A549 (cell line): ENCODE measurements at regions not wholly inside any gene's neighbourhood (a gene's known extent, or its start where the extent isn't known, plus 50 kb on each side); places are given as distances from the start of the nearest gene placed in this dataset.

Experiments
- ATAC-seq, 2 experiments: fragments of 200-7000 bp in 1 of 2; fragments of >200 bp in 1 of 2; cut with Nextera tagmentation in 1 of 2; cut with Tn5 transposase in 1 of 2; 3 replicates each; pipeline versions ENCODE4 v1.8.0 to v1.9.1; 2018 to 2020; ENCODE audit warnings: mild to moderate bottlenecking in 1 of 2, moderate library complexity in 1 of 2
- CTCF ChIA-PET: fragments of 300-600 bp; sonication (Branson Sonifier 250); formaldehyde crosslinking; extraction: SDS; loops from one replicate; lab custom pipeline; 2021; ENCODE audit warnings: antibody characterized with exemption, inconsistent platforms; lab: Yijun Ruan, JAX
- POLR2A ChIA-PET: fragments of 350-600 bp; formaldehyde crosslinking; extraction: SDS; loops from one replicate; lab custom pipeline; 2021; ENCODE audit warnings: antibody characterized with exemption, inconsistent platforms; lab: Yijun Ruan, JAX
- DNase-seq, 2 experiments: peaks; one replicate each; pipeline versions ENCODE4 v3.0.0 to v3.0.0-alpha.2; 2011 to 2016; ENCODE audit warnings: low read depth in 1 of 2, low spot score in 1 of 2
- FAIRE-seq: peaks from 2 replicates; lab custom pipeline; 2011; peaks lifted over from hg19 to GRCh38; lab: Jason Lieb, UNC
- H3K27ac ChIP-seq, 2 experiments: fragments of >200 bp; sonication (Bioruptor Twin); formaldehyde crosslinking; 3 replicates each; pipeline ENCODE4 v1.5.1; 2016 to 2017
- H3K4me1 ChIP-seq: fragments of >200 bp; sonication (Bioruptor Twin); formaldehyde crosslinking; 3 replicates; pipeline ENCODE4 v1.6.1; 2016
- H3K4me2 ChIP-seq: fragments of >200 bp; sonication (Bioruptor Twin); formaldehyde crosslinking; 3 replicates; pipeline ENCODE4 v1.6.1; 2016
- H3K4me3 ChIP-seq: fragments of >200 bp; sonication (Bioruptor Twin); formaldehyde crosslinking; 3 replicates; pipeline ENCODE4 v1.5.1; 2016
- H3K9me3 ChIP-seq: fragments of >200 bp; sonication (Bioruptor Twin); formaldehyde crosslinking; 3 replicates; pipeline ENCODE4 v1.6.1; 2016
- ATOH8 ChIP-seq: fragments of 250-450 bp; sonication (Bioruptor Pico); IDR thresholded peaks from 2 replicates; pipeline ENCODE4 v1.5.0; 2020; ENCODE audit warnings: low read depth, mild to moderate bottlenecking, moderate library complexity
- BCL3 ChIP-seq: fragments of >200 bp; sonication (Bioruptor Twin); formaldehyde crosslinking; IDR thresholded peaks from 3 replicates; pipeline ENCODE4 v1.6.1; 2016
- CBX8 ChIP-seq: fragments of 200-600 bp; sonication (generic); IDR thresholded peaks from 2 replicates; pipeline ENCODE4 v1.6.1; 2016
- EHF ChIP-seq: fragments of 250-450 bp; sonication (Bioruptor Pico); IDR thresholded peaks from 2 replicates; pipeline ENCODE4 v1.5.0; 2020; ENCODE audit warnings: mild to moderate bottlenecking
- EHMT2 ChIP-seq: fragments of 200-600 bp; sonication (generic); IDR thresholded peaks from 2 replicates; pipeline ENCODE4 v1.6.1; 2016; ENCODE audit warnings: antibody characterized with exemption, low read depth, mild to moderate bottlenecking, moderate library complexity
- EP300 ChIP-seq, 2 experiments: fragments of >200 bp; sonication (Bioruptor Twin); formaldehyde crosslinking; IDR thresholded peaks; 2 replicates in 1 of 2; 3 replicates in 1 of 2; pipeline ENCODE4 v1.6.1; 2016 to 2017
- FOSL2 ChIP-seq, 2 experiments: fragments of 450-650 bp in 1 of 2; fragments of >200 bp in 1 of 2; sonication (Bioruptor Twin) in 1 of 2; formaldehyde crosslinking; IDR thresholded peaks; 2 replicates each; pipeline versions ENCODE4 v1.5.0 to v1.6.1; 2016 to 2020; ENCODE audit warnings: mild to moderate bottlenecking in 1 of 2, moderate library complexity in 1 of 2
- GATA3 ChIP-seq: IDR thresholded peaks from 2 replicates; pipeline ENCODE4 v1.6.1; 2012; ENCODE audit warnings: borderline replicate concordance
- HDAC2 ChIP-seq: fragments of 200-600 bp; sonication (generic); IDR thresholded peaks from 2 replicates; pipeline ENCODE4 v1.6.1; 2016
- HOXB5 ChIP-seq: fragments of 250-450 bp; sonication (Bioruptor Pico); IDR thresholded peaks from 2 replicates; pipeline ENCODE4 v1.5.0; 2020; ENCODE audit warnings: mild to moderate bottlenecking, moderate library complexity
- NFE2L2 ChIP-seq: fragments of 150-350 bp; conservative IDR thresholded peaks from 2 replicates; pipeline ENCODE4 v1.6.1; 2014; ENCODE audit warnings: low read length
- NPAS2 ChIP-seq: fragments of 250-450 bp; sonication (Bioruptor Pico); IDR thresholded peaks from 2 replicates; pipeline ENCODE4 v1.8.0; 2022; ENCODE audit warnings: mild to moderate bottlenecking, moderate library complexity, borderline replicate concordance
- PBX3 ChIP-seq: IDR thresholded peaks from 2 replicates; pipeline ENCODE4 v1.6.1; 2012
- PHF8 ChIP-seq: fragments of 200-600 bp; sonication (generic); IDR thresholded peaks from 2 replicates; pipeline ENCODE4 v1.6.1; 2016; ENCODE audit warnings: low read depth, mild to moderate bottlenecking, antibody characterized with exemption, moderate library complexity, borderline replicate concordance
- RARB ChIP-seq: fragments of 250-450 bp; sonication (Bioruptor Pico); IDR thresholded peaks from 2 replicates; pipeline ENCODE4 v1.8.0; 2021; ENCODE audit warnings: mild to moderate bottlenecking, moderate library complexity
- TP53 ChIP-seq: fragments of 250-450 bp; sonication (Bioruptor Pico); IDR thresholded peaks from 2 replicates; pipeline ENCODE4 v1.5.0; 2021; ENCODE audit warnings: mild to moderate bottlenecking, moderate library complexity
- ZC3H11A ChIP-seq: fragments of 450-650 bp; IDR thresholded peaks from 2 replicates; pipeline ENCODE4 v1.6.1; 2014; ENCODE audit warnings: antibody characterized with exemption, mild to moderate bottlenecking
- ZFP36 ChIP-seq: fragments of 450-650 bp; IDR thresholded peaks from 2 replicates; pipeline ENCODE4 v1.6.1; 2014; ENCODE audit warnings: borderline replicate concordance; ENCODE audit not compliant: partially characterized antibody
- ZSCAN20 ChIP-seq: fragments of 250-450 bp; sonication (Bioruptor Pico); IDR thresholded peaks from 2 replicates; pipeline ENCODE4 v1.8.0; 2022; ENCODE audit warnings: mild to moderate bottlenecking, moderate library complexity
- WGBS: methylation state at CpG from one replicate; pipeline ENCODE4 v1.1.6; 2017; ENCODE audit errors: missing lambda C conversion rate; 5-methylcytosine and 5-hydroxymethylcytosine counted together
- TF ChIP-seq, protein P1 (sequence below): fragments of 250-450 bp; sonication (Bioruptor Pico); IDR thresholded peaks from 2 replicates; pipeline ENCODE4 v1.5.0; 2021; ENCODE audit warnings: mild to moderate bottlenecking, moderate library complexity, borderline replicate concordance
- TF ChIP-seq, protein P2 (sequence below): fragments of 200-600 bp; sonication (generic); IDR thresholded peaks from 2 replicates; pipeline ENCODE4 v1.6.1; 2016; ENCODE audit warnings: antibody characterized with exemption, mild to moderate bottlenecking, moderate library complexity

DNA sequence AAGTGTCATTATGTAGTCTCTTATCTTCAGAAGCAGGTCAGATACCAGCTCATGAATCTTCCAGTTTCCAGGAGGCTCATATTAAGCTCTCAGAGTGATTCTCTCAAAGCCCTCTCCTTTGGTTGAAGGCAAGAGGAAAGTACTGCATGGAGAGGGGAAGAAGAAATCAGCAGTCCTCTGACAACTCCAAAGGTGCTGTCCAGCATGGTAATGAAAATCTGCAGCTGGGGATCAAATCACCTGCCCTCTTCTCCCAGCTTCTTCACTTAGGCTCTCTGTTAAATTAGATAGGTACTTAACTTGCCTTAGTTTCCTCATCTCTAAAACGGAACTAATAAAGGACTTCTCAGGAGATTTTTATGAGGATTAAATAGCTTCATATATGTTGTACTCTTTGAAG lies 738.8 kb upstream of the GOLIM4 start (continued):
- TF ChIP-seq EP300 (IDR thresholded peaks at IDR 0.05) (no peak), BCL3 (no peak), CBX8 (no peak), TP53 (no peak), PHF8 (no peak), FOSL2 (IDR thresholded peaks at IDR 0.05) (no peak), FOSL2 (CRISPR knock-in tag; IDR thresholded peaks at IDR 0.05) (no peak)
- TF ChIP-seq, protein P1, sequence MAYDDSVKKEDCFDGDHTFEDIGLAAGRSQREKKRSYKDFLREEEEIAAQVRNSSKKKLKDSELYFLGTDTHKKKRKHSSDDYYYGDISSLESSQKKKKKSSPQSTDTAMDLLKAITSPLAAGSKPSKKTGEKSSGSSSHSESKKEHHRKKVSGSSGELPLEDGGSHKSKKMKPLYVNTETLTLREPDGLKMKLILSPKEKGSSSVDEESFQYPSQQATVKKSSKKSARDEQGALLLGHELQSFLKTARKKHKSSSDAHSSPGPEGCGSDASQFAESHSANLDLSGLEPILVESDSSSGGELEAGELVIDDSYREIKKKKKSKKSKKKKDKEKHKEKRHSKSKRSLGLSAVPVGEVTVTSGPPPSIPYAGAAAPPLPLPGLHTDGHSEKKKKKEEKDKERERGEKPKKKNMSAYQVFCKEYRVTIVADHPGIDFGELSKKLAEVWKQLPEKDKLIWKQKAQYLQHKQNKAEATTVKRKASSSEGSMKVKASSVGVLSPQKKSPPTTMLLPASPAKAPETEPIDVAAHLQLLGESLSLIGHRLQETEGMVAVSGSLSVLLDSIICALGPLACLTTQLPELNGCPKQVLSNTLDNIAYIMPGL, result no peak
- TF ChIP-seq, all 56 proteins: peak for 0

DNA sequence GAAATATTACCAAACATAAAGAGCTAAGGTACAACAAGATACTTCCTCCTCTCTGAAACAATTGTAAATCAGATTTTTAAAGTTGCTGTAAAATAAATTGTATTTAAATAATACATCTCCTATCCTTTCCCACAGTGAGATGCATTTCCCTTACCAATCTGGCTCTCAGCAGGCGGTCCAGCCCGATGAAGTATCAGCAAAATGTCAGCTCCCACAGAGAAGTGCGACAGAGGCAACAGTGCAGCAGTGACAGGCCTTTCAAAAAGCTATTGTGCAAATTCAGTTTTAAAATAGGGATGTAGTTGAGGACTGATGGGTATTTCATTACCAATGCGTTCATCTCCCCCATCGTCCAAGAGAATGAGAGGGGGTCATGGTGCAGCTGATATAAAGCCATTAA lies 733.2 kb upstream of the GOLIM4 start:
- no peak overlapping the region for H3K4me2 ChIP-seq
- H3K27ac ChIP-seq, result no peak overlapping the region
- DNase-seq, result no peak
- TF ChIP-seq NFE2L2 (no peak), RARB (CRISPR knock-in tag) (no peak), ATOH8 (no peak), NPAS2 (CRISPR knock-in tag) (no peak), EHMT2 (no peak), EHF (CRISPR knock-in tag) (no peak), ZC3H11A (no peak), ZFP36 (no peak), PBX3 (no peak), ZSCAN20 (CRISPR knock-in tag) (no peak), TP53 (no peak), HDAC2 (no peak), GATA3 (no peak), HOXB5 (CRISPR knock-in tag) (no peak)
- TF ChIP-seq, protein P2, sequence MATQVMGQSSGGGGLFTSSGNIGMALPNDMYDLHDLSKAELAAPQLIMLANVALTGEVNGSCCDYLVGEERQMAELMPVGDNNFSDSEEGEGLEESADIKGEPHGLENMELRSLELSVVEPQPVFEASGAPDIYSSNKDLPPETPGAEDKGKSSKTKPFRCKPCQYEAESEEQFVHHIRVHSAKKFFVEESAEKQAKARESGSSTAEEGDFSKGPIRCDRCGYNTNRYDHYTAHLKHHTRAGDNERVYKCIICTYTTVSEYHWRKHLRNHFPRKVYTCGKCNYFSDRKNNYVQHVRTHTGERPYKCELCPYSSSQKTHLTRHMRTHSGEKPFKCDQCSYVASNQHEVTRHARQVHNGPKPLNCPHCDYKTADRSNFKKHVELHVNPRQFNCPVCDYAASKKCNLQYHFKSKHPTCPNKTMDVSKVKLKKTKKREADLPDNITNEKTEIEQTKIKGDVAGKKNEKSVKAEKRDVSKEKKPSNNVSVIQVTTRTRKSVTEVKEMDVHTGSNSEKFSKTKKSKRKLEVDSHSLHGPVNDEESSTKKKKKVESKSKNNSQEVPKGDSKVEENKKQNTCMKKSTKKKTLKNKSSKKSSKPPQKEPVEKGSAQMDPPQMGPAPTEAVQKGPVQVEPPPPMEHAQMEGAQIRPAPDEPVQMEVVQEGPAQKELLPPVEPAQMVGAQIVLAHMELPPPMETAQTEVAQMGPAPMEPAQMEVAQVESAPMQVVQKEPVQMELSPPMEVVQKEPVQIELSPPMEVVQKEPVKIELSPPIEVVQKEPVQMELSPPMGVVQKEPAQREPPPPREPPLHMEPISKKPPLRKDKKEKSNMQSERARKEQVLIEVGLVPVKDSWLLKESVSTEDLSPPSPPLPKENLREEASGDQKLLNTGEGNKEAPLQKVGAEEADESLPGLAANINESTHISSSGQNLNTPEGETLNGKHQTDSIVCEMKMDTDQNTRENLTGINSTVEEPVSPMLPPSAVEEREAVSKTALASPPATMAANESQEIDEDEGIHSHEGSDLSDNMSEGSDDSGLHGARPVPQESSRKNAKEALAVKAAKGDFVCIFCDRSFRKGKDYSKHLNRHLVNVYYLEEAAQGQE, result no peak
- ChIA-PET CTCF (interaction anchor here (0.6 kb wide), 1 partner anchor 1159 kb away, joined by 3 read pairs; no protein-coding TSS in a partner anchor), POLR2A (no interaction called here)
- H3K9me3 ChIP-seq, result no peaks in the 10 kb centered on the region
- FAIRE-seq, result no peak
- 57% methylated on average over 5 of the region's 5 CpGs for WGBS
- H3K4me3 ChIP-seq, result no peak overlapping the region
- no peak for ATAC-seq
- no peaks in the 10 kb centered on the region for H3K4me1 ChIP-seq
